ENCODE measurements at regions not wholly inside any gene's neighbourhood (a gene's known extent, or its start where the extent isn't known, plus 50 kb on each side); places are given as distances from the start of the nearest gene placed in this dataset.
"Not testable (repeated sequence)": the region's sequence is repeated elsewhere in the genome, so short reads cannot be mapped to it uniquely, and the experiment has no call there.

GRCh38 chr20:46785958-46786357 is 76.5 kb downstream of the SLC2A10 start:
- no peak for DNase-seq

GRCh38 chr20:46786566-46786965 is 77.1 kb downstream of the SLC2A10 start:
- no peak for DNase-seq

GRCh38 chr20:46787991-46788762 is 78.7 kb downstream of the SLC2A10 start:
- no peak for DNase-seq

GRCh38 chr20:46788763-46789091 is 79.3 kb downstream of the SLC2A10 start:
- DNase-seq = not testable (repeated sequence)

- no peak for DNase-seq
These were observed 80.0 kb downstream of the SLC2A10 start for GRCh38 chr20:46789339-46790028.

- no peak for DNase-seq
These were observed 82.4 kb downstream of the SLC2A10 start for GRCh38 chr20:46791722-46792416.

GRCh38 chr20:46797206-46797605 is 87.8 kb downstream of the SLC2A10 start:
- DNase-seq = no peak

- DNase-seq = no peak
These were observed 89.0 kb downstream of the SLC2A10 start for GRCh38 chr20:46798430-46798829.

- DNase-seq = no peak
These were observed 90.4 kb downstream of the SLC2A10 start for GRCh38 chr20:46799781-46800408.

- DNase-seq = no peak
These were observed 91.0 kb downstream of the SLC2A10 start for GRCh38 chr20:46800409-46800804.

- no peak for DNase-seq
These were observed 91.7 kb downstream of the SLC2A10 start for GRCh38 chr20:46801003-46801702.

GRCh38 chr20:46802722-46803121 is 91.9 kb upstream of the EYA2 start:
- no peak for DNase-seq

- no peak for DNase-seq
These were observed 91.3 kb upstream of the EYA2 start for GRCh38 chr20:46803123-46804020.

- DNase-seq = no peak
These were observed 90.5 kb upstream of the EYA2 start for GRCh38 chr20:46804126-46804525.

GRCh38 chr20:46805836-46806235 is 88.8 kb upstream of the EYA2 start:
- no peak for DNase-seq

- no peak for DNase-seq
These were observed 86.6 kb upstream of the EYA2 start for GRCh38 chr20:46807998-46808397.

GRCh38 chr20:46808565-46808964 is 86.1 kb upstream of the EYA2 start:
- DNase-seq = no peak

- DNase-seq = no peak
These were observed 84.8 kb upstream of the EYA2 start for GRCh38 chr20:46809706-46810360.

- no peak for DNase-seq
These were observed 84.0 kb upstream of the EYA2 start for GRCh38 chr20:46810448-46811223.
